DMS 273 (cell line): ENCODE measurements at regions not wholly inside any gene's neighbourhood (a gene's known extent, or its start where the extent isn't known, plus 50 kb on each side); places are given as distances from the start of the nearest gene placed in this dataset.
A peak's percentile ranks its signal among the peaks of the same experiment; 100 is the strongest.

Experiments
- DNase-seq: peaks from one replicate; lab custom pipeline; 2025; ENCODE audit not compliant: unreplicated experiment; lab: John Stamatoyannopoulos, UW

DNA sequence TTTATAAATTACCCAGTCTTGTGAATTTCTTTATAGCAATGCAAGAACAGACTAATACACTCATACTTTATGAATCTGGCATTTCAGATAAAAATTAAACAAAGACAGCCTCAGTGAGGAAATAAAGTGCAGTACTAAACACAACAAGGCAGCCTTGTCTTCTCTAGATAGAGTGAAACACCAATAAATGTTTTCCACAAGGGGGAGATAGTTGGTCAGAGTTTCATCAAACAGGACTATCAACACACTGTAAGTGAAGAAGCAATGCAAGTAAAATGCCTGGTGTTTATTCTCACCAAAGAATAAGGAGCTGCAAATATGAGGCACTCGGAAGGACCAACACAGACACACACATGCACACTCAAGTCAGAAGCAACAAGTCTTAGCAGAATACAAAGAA lies 62.8 kb downstream of the FAM9B start:
- peak; percentile 67 for DNase-seq

DNA sequence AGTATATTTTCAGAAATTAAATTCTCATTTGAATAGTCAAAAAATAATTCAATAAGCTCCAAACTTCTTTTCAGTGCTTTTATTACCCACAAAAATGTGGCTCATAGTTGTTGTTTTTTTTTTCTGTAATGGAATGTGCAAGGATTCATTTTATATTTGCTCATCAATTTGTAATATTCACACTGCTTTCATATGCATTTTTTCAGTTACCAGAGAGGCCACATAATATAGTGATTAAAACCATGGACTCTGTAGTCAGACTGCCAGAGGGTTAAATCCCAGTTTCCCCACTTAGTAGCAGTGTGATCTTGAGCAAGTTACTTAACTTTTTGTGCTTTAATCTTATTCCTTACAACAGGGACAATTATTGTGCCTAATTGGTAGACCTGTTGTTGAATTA lies 64.5 kb downstream of the FAM9B start:
- DNase-seq, result no peak

DNA sequence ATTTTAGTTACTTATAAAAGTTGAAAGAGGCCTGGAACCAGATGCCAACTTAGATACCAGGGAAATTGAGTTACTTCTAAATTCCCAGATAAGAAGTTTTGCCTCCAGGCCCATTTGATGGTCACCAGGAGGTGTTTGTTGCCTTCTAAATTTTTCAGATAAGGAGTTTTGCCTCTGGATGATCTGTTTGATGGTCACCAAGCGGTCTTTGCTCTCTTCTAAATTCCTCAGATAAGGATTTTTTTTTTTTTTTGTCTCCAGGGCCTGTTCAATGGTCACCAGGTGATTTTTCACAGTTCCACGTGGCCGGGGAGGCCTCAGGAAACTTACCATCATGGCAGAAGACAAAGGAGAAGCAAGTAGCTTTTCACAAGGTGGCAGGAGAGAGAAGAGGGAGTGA lies 66.5 kb downstream of the FAM9B start:
- DNase-seq, result no peak

- DNase-seq, result peak; percentile 33
Observed at GRCh38 chrX:8960957-8961468, 72.9 kb downstream of the FAM9B start.

- DNase-seq, result no peak
Observed at GRCh38 chrX:8955511-8955910, 78.4 kb downstream of the FAM9B start.

DNA sequence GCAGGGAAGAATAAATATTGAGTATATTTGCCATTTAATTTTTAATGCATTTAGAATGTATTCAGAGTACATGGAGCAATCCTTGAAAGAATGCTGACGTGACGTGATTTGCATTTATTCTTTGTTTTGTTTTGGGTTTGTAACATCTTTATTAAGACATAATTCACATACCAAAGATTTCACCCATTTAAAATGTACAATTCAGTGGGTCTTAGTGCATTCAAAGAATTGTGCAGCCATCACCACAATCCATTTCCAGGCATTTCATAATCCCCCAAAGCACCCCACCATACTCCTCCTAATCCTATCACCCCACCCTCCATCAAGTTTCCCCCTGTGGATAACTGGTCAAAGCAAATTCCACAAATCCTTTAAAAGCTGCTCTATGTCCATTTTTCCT lies 87.4 kb downstream of the FAM9B start:
- no peak for DNase-seq

- DNase-seq, result no peak
Observed at GRCh38 chrX:8939322-8939721, 94.6 kb downstream of the FAM9B start.

GRCh38 chrX:8927701-8928100 lies 106.2 kb downstream of the FAM9B start:
- DNase-seq, result no peak

GRCh38 chrX:8927066-8927635 lies 106.8 kb downstream of the FAM9B start:
- no peak for DNase-seq

- DNase-seq, result no peak
Observed at GRCh38 chrX:8921615-8922014, 112.3 kb downstream of the FAM9B start.

GRCh38 chrX:8919801-8920200 lies 114.1 kb downstream of the FAM9B start:
- DNase-seq, result no peak

DNA sequence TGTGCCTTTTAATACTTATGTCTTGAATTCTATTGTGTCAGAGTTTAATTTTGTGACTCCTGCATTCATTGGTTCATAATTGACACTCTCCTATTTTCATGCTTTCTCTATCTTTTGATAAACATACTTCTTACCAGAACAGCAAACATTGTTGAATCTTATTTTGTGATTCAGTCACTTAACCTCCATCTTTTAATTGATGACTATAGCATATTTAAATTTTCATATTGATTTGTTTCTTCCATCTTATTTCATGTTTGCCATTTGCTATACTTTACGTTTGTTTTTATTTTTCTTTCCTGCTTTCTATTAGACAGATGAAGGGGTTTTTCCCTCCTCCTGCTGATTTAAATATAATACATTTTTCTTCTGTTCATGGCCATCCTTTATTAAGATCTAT lies 115.5 kb upstream of the FAM9A start:
- no peak for DNase-seq

GRCh38 chrX:8914681-8915080 lies 113.5 kb upstream of the FAM9A start:
- DNase-seq, result no peak

GRCh38 chrX:8913655-8914409 lies 112.6 kb upstream of the FAM9A start:
- peak; percentile 64 for DNase-seq

DNA sequence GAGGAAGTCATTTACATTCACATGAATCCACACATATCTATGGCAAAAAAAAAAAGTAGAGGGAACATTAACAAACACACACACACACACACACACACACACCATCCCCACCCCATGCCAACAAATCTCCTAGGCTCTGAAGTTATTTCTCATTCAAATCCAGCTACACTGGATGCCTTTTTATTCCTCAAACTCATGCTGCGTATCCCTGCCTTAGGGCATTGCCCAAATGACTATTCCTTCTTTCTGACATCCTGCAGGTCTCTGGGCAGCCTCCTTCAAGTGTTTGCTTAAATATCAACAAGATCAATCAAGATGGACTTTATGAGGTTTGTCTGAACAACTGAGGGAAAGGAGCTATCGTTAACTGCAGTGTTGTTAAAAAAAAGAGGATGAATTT lies 106.5 kb upstream of the FAM9A start:
- no peak for DNase-seq

- no peak for DNase-seq
Observed at GRCh38 chrX:8906299-8906938, 105.2 kb upstream of the FAM9A start.

- no peak for DNase-seq
Observed at GRCh38 chrX:8897259-8897658, 96.1 kb upstream of the FAM9A start.

DNA sequence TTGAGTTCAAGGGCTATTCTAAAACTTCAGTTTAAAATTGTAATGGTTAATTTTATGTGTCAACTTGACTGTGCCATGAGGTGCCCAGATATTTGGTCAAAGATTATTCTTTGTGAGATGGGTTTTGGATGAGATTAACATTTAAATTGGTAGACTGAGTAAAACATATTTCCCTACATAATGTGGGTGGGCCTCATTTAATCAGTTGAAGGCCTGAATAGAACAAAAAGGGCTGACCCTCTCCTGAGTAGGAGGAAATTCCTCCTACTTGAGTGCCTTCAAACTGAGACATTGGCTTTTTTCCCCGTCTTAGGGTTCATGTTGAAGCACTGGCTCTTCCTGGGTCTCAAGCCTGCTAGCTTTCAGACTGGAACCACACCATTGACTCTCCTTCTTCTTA lies 89.6 kb upstream of the FAM9A start:
- no peak for DNase-seq

DNA sequence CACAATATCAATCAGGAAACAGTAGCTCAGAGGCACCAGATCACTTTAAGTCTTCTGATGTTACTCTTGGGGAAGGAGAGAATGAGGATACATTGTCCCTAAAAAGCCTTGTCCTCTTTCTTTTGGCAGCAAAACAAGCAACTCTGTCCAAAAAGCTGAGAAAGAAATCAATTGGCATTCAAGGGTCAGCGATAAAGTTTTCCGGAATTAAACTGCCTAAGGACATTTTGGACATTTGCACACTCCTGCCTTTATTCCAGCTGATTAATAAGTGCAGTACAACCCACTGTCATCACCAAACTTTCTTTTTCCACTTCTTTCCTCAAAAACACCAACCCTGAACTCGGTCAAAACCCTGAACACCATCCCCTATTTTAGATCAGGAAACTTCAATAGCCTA lies 85.8 kb upstream of the FAM9A start:
- DNase-seq, result no peak

DNA sequence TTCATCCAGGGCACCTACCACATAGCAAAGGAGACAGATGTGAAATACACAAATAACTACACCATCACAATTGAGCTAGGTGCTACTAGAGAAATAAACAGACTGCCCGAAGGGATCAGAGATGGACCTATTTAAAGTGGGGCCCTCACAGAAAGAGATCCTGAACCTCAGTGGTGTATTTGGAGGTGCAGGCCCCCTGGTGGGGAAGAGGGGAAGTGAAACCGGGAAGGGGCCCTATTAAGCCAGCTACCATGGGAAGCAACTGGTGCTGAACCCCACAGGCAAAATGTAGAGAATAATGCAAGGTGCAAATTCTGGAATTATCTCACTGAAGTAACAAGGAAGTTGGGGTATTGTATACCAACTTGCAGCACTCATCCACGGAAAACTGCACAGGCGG lies 78.6 kb upstream of the FAM9A start:
- peak; percentile 63 for DNase-seq

DNA sequence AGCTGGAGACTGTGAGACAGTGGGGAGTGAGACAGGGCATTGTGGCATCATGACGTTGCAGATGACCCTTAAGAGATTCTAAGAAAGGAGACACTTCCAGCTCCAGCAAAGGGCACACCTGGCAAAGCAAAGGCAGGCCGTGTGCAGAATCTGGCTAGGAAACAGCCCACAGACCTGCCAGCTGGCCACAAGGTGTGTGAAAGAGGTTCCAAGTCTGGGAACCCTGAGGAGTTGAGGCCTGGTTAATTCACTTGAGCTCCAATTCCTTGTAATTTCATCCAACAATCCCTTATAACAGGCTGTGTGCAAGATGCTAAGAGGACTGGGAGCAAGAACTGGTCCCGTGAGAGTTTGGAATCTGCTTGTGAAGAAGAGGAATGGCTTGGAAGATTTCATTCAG lies 72.8 kb upstream of the FAM9A start:
- no peak for DNase-seq

GRCh38 chrX:8873102-8873501 lies 71.9 kb upstream of the FAM9A start:
- DNase-seq, result no peak
